HG03378 (cell line): ENCODE measurements at regions not wholly inside any gene's neighbourhood (a gene's known extent, or its start where the extent isn't known, plus 50 kb on each side); places are given as distances from the start of the nearest gene placed in this dataset.
A peak's percentile ranks its signal among the peaks of the same experiment; 100 is the strongest.

ENCODE experiments used
- ATAC-seq: cut with Tn5 transposase; IDR thresholded peaks from one replicate; pipeline ENCODE4 v1.9.1; 2021; ENCODE audit warnings: mild to moderate bottlenecking, moderate library complexity; ENCODE audit not compliant: unreplicated experiment

DNA sequence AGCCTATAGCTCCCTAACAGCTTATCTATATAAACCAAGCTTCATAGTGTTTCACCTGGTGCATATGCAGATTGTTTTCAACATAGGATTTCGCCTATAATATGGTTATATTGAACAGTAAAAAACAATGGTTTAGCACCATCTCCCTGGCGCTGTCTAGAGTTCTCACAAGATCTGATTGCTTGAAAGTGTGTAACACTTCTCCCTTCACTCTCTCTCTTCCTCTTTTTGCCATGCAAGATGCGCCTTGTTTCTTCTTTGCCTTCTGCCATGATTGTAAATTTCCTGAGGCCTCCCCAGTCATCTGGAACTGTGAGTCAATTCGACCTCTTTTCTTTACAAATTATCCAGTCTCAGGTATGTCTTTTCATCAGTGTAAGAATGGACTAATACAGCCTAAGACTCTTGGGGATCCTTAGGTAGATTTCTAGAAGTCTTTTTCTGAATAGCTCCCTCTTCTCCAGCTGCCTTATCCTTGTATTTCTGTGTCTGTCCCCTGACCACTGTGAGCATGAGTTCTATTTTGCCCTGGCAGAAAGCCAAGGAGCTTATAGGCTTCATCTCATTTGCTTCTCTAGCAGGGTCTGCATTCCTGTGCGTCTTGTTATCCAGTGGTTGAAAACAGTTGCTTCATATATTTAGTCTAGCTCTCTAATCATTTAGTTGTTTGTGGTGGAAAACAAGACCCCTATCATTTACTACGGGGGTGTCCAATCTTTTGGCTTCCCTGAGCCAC, 401.6 kb downstream of the GPD2 start:
- ATAC-seq: no peak

GRCh38 chr2:156841321-156841720, 405.1 kb downstream of the GPD2 start:
- no peak for ATAC-seq

DNA sequence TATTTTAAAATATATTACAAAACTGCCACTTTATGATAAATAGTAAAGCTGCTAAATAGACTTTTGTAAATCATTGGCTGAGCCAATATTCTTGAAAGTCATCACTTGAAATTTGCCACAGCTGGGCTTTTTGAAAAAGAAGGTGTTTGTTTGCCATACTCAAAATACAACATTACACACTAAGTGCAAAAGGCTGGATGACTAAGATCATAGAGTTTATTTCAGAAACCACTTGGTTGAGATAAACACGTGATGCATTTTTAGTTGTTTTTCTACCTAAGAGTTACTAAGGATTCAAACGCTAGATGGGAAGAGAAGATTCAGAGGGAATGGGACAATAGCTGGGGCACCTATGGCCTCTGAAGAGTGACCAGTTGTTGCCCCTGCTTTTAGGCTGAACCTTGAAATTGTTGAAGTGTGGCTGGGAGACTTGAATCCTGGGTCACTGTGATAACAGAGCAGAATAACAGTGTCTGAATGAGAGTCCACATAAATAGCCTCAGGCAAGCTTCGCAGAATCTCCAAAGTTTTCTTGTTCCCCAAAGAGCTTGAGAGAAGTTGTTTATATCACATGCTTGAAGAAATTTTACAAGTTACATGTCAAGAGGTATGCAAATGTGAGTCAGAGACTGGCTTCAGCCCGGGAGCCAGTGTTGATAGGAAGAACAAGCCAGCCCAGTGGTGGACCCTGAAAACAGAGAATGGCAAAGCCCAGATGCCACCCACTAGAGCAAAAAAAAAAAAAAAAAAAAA, 409.8 kb downstream of the GPD2 start:
- no peak for ATAC-seq

DNA sequence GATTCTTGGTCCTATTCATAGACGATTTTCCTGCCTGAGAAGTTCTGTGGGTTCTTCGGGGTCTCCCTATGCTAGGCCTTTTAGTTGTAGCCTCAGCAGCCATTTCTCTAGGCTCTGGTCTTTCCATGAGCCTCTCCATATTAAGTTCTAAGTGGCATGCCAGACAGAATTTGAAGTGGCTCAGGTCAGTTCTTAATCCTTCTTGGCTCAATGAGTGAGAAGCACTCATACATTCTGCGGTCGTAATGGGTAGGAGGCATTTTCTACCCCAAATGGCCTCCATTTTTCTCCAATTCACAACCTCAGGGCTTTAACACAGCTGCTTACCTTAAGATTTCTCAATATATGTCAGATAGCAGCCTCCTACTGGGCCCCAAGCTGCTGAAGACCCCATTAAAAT, 405.3 kb upstream of the GALNT5 start:
- no peak for ATAC-seq

DNA sequence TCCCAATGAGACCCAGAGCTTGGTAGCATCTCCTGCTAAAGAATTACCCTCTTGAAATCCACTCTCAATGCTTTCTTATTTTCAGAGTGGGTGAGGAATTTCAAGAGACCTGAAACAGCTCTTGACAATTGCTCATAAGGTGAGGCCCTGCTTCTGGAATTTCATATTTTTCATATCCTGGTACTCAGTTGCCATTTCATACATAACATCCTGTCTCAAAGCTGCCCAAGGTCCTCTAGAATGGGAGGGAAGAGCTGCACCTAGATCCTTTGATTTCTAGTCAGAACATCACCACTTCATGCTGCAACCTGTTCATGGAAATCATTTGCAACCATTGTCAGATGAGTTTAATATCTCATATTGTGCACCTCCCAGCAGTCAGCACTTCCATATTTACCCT, 404.8 kb upstream of the GALNT5 start:
- no peak for ATAC-seq

DNA sequence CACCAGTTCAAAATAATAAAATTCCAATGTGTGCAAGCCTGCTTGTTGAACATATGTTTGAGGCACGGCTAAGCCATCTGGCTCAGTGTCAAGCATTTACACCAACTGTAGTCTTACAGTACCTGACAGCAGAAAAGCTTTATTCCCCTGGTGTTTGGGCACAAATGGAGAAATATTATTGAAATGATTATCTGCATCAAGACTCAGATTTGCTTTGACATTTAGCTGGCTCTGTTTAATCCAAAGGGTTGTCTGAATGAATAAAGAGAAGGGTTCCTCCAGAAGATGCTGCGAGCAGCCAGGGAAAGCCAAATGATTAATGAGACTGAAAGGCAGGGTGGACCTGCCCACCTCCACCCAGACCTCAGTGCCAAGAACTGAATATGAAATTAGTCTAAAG, 393.2 kb upstream of the GALNT5 start:
- no peak for ATAC-seq

DNA sequence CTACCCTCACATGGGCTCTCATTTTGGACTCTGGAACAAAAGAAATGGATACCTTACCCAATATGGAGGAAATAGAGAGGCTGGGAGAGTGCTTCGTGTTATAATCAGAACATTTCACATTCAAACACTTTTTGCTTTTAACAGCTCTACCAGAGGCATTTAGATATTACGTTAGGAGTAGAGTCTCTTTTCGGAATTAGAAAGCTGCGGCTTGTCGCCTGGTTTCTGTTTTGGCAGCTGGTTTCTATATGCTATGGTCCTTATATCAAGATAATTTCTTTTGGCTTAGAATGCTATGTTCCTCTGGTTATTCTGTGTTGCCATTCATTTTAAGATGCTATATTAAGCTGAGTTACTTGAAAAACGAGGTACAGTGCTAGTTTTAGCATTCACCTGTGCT, 392.8 kb upstream of the GALNT5 start:
- no peak for ATAC-seq

DNA sequence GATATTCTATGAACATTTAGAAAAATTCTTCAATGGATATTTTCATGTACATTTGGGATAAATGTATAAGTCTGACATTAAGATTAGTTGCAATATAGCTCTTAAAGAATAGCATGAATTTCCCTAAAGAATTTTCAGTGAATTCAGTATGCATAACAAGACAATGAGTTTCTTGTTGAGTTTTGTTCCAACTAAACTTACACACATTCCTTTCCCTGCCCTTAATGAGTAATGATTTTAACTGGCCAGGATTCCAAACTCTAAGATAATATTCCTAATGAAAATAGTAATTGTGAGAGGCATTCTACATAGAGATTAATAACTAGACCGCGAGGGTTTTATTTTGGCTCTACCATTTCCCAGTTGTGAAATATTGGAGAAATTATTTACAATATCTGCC, 390.3 kb upstream of the GALNT5 start:
- no peak for ATAC-seq

DNA sequence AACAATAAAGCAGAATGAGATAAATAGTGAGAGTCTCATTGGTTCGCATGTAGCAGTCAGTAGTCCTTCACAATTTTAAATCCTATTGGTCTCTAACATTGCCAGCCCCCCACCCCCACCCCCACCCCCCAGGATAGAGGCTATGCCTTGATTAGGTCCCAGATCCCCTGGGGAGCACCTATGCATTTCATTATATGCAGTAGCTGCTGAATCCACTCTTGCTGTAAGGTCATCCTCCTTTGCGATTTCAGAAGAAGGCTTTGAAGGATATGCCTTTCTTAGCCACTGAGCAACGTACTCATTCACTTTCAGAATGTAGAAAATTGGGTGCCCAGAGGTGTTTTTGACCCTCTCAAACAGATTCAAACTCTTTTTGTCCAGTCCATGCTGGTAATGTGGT, 382.8 kb upstream of the GALNT5 start:
- no peak for ATAC-seq

GRCh38 chr2:156883804-156884203, 373.7 kb upstream of the GALNT5 start:
- no peak for ATAC-seq

- no peak for ATAC-seq
Observed at GRCh38 chr2:156884216-156884615, 373.3 kb upstream of the GALNT5 start.

- ATAC-seq: no peak
Observed at GRCh38 chr2:156890529-156891148, 366.9 kb upstream of the GALNT5 start.

GRCh38 chr2:156891609-156892008, 365.9 kb upstream of the GALNT5 start:
- no peak for ATAC-seq

- peak; percentile 37 for ATAC-seq
Observed at GRCh38 chr2:156892467-156893281, 364.8 kb upstream of the GALNT5 start.

- ATAC-seq: peak; percentile 99
Observed at GRCh38 chr2:156896294-156896693, 361.2 kb upstream of the GALNT5 start.

DNA sequence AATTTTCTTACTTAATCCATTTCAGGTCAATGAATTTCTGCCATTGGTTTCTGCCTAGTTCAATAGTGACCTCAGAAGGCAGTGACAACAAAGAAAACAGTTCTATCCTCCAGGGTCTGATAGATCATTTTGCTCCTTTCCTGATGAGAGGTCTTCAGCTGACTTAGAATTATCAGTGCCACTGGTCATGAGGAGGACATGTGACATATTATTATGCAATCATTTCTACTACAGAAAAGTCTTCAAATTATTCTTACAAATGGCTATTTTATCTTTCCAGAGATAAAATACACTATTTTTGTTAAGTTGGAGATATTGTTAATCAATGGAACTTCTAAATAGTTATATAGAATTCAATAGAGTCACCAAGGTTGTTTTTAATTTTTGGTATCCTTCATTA, 360.0 kb upstream of the GALNT5 start:
- no peak for ATAC-seq

DNA sequence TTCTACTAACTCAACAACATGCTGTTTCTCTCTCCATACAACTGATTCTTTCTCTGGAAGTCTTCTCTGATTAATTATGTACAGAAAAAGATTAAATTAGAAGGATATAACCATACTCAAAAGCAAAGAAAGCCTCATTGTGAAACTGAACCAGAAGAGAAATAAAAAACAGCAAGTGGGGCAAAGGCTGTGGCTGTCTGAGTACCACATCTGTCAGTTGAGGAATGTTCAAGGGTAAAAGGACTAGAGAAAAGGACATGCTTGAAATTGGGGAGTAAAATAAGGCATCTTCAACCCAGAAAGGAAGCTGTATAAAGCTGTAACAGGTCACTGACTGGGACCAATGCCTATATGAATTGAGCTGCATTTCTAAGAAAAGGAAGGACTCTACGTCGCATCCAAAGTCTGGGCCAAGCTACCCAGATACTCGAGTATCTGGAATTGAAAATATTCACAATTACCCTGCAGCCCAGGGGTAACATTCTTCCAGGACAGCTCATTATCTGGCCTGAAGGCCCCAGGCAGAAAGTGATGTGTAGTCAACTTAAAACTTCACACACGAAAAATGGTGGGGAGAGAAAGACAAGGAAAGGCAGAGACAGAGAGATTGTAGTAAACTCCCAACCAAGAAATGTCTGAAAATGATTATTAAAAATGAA, 356.0 kb upstream of the GALNT5 start:
- no peak for ATAC-seq

GRCh38 chr2:156903335-156903734, 354.2 kb upstream of the GALNT5 start:
- no peak for ATAC-seq

GRCh38 chr2:156907806-156908205, 349.7 kb upstream of the GALNT5 start:
- ATAC-seq: peak; percentile 74

DNA sequence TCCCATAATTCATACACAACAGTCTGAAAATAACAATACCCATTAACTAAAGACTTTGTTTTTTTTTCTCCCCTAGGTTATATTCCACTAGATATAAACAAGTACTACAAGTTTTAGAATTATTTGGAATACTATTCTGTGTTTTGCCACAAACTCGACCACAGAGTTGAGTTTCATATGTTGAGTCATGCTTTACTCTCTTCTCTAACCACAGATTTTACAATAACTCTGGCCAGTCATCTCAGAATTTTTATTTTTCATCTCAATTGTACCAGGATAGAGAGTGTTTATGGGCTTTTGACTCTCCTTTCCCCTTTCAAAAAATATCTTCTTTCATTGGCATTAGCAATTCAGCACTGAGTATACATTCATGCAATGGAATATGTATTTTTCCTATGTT, 348.7 kb upstream of the GALNT5 start:
- peak; percentile 87 for ATAC-seq

DNA sequence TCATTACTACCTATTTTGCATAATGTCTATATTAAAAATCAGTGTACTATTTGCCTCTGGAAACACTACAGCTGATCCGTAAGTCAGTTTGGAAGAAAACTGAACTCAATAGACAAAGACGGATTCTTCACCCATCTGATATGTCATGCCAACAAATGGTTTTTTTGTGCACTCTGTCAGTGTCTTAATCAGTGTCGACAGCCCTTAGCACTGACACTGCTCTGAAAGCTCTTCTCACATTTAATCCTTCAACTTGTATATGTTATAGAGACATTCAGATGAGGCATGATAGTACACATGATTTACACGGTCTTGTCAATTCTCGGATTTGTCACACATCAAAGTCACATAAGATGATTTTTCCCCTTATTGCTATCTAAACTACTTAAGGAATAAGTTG, 347.5 kb upstream of the GALNT5 start:
- no peak for ATAC-seq
